ENCODE measurements at regions not wholly inside any gene's neighbourhood (a gene's known extent, or its start where the extent isn't known, plus 50 kb on each side); places are given as distances from the start of the nearest gene placed in this dataset.

DNA sequence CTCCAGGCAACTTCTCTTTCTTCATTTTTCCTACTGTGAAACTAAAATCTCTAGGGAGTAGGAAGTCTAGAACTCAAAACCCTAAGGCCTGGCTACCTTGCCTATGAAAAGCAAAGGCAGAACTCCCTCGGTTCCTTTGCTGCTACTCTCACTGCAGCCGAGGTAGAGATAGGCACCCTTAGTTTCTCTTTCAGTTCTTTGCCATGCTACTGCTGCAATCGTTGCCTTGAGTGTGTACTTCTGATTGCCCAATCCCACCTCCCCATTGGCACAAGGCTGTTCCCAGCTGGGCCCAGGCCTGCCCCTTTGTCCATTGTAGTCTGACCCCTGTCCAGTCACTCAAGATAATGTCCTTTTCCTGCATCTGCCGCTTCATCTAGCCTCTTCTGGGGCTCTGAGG is 92.3 kb upstream of the MRPS22 start:
- TF ChIP-seq CTCF (IDR thresholded peaks at IDR 0.05) (no peak), POLR2A (IDR thresholded peaks at IDR 0.05) (no peak)
